ENCODE measurements at regions not wholly inside any gene's neighbourhood (a gene's known extent, or its start where the extent isn't known, plus 50 kb on each side); places are given as distances from the start of the nearest gene placed in this dataset.

- no peak overlapping the region for H3K4me3 Mint-ChIP-seq (ENCODE audit: unreplicated experiment)
- H3K36me3 Mint-ChIP-seq (ENCODE audit: unreplicated experiment): peaks cover 4% of the 10 kb centered on the region
- no peak for DNase-seq
- H3K9me3 Mint-ChIP-seq (ENCODE audit: unreplicated experiment): peaks cover 7% of the 10 kb centered on the region
- H3K27me3 Mint-ChIP-seq (ENCODE audit: unreplicated experiment): no peaks in the 10 kb centered on the region
- no peak for TF ChIP-seq CTCF (IDR thresholded peaks at IDR 0.05; ENCODE audit: partially characterized antibody, unreplicated experiment)
- peaks cover 13% of the 10 kb centered on the region for H3K4me1 Mint-ChIP-seq (ENCODE audit: low read depth, unreplicated experiment)
- H3K27ac Mint-ChIP-seq (ENCODE audit: unreplicated experiment): no peak overlapping the region
Measured at GRCh38 chr3:72153477-72154314, 368.7 kb upstream of the PROK2 start.

GRCh38 chr3:72152551-72153476 lies 367.9 kb upstream of the PROK2 start:
- Mint-ChIP-seq H3K27me3 (ENCODE audit: unreplicated experiment) (no peaks in the 10 kb centered on the region), H3K27ac (ENCODE audit: unreplicated experiment) (peak overlapping the region; percentile 75), H3K4me3 (ENCODE audit: unreplicated experiment) (peak overlapping the region; percentile 63), H3K36me3 (ENCODE audit: unreplicated experiment) (peaks cover 13% of the 10 kb centered on the region), H3K9me3 (ENCODE audit: unreplicated experiment) (peaks cover 11% of the 10 kb centered on the region), H3K4me1 (ENCODE audit: low read depth, unreplicated experiment) (peaks cover 12% of the 10 kb centered on the region)
- TF ChIP-seq CTCF (IDR thresholded peaks at IDR 0.05; ENCODE audit: partially characterized antibody, unreplicated experiment): no peak
- no peak for DNase-seq

GRCh38 chr3:72151465-72152238 lies 366.7 kb upstream of the PROK2 start:
- Mint-ChIP-seq H3K4me3 (ENCODE audit: unreplicated experiment) (no peak overlapping the region), H3K27me3 (ENCODE audit: unreplicated experiment) (no peaks in the 10 kb centered on the region), H3K36me3 (ENCODE audit: unreplicated experiment) (peaks cover 15% of the 10 kb centered on the region), H3K4me1 (ENCODE audit: low read depth, unreplicated experiment) (peaks cover 9% of the 10 kb centered on the region), H3K9me3 (ENCODE audit: unreplicated experiment) (peaks cover 11% of the 10 kb centered on the region), H3K27ac (ENCODE audit: unreplicated experiment) (no peak overlapping the region)
- TF ChIP-seq CTCF (IDR thresholded peaks at IDR 0.05; ENCODE audit: partially characterized antibody, unreplicated experiment): no peak
- no peak for DNase-seq

DNA sequence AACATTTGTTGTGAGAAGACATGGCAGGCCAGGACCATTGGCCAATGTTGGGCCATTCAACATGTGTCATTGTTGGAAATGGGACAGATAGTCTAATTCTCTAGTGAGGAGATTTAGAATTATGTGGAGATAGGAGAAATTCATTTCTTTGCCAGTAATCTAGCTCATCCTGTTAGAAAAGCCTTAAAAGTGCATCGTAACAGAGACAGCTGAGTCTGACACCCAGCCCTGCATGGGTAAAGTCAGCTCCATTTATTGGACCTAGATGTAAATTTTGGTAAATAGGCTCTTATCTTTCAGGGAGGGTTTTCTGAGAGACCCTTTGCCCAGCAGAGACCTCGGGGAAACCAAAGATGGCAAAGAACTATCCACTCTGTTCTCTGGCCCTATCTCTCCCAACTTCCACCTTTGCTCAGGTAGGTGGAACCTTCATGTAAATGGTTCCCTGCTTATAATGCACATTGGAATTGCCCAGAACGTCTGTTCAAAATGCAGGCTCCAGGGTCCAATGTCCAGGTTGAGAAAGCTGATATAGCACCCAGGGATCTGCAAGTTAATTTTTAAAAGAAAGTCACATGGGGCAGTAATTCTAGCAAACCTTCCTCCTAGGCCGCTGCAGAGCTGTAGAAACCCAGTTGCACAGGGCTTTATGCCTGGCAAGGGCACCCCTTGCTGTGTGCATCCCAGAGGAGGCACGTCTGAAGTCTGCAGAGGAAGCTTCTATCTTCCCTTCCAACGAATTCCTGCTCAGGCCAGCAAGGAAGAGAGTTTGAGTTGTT lies 365.9 kb upstream of the PROK2 start:
- no peak for TF ChIP-seq CTCF (IDR thresholded peaks at IDR 0.05; ENCODE audit: partially characterized antibody, unreplicated experiment)
- Mint-ChIP-seq H3K36me3 (ENCODE audit: unreplicated experiment) (peaks cover 15% of the 10 kb centered on the region), H3K27me3 (ENCODE audit: unreplicated experiment) (no peaks in the 10 kb centered on the region), H3K27ac (ENCODE audit: unreplicated experiment) (no peak overlapping the region), H3K9me3 (ENCODE audit: unreplicated experiment) (peaks cover 11% of the 10 kb centered on the region), H3K4me1 (ENCODE audit: low read depth, unreplicated experiment) (peaks cover 8% of the 10 kb centered on the region), H3K4me3 (ENCODE audit: unreplicated experiment) (no peak overlapping the region)
- DNase-seq: no peak

Measured in glutamatergic neuron (in vitro differentiated cells).